Astrocyte of the cerebellum (primary cell): ENCODE measurements at regions not wholly inside any gene's neighbourhood (a gene's known extent, or its start where the extent isn't known, plus 50 kb on each side); places are given as distances from the start of the nearest gene placed in this dataset.

Experiments used
- DNase-seq: peaks from one replicate; pipeline ENCODE4 v3.0.0-alpha.2; 2011; ENCODE audit warnings: low read depth
- H3K4me3 ChIP-seq: 2 replicates; pipeline ENCODE4 v1.5.1; 2011; ENCODE audit warnings: mild to moderate bottlenecking, low read depth, low read length, moderate library complexity
- CTCF ChIP-seq: IDR thresholded peaks from 2 replicates; pipeline ENCODE4 v1.5.1; 2012; ENCODE audit warnings: low read length, low read depth, moderate library complexity, mild to moderate bottlenecking; ENCODE audit errors: missing control alignments
- in situ Hi-C: cut with HindIII; loops from 2 replicates; pipeline ENCODE4 v1.10.0; 2017; ENCODE audit warnings: low sequenced_read_pairs

DNA sequence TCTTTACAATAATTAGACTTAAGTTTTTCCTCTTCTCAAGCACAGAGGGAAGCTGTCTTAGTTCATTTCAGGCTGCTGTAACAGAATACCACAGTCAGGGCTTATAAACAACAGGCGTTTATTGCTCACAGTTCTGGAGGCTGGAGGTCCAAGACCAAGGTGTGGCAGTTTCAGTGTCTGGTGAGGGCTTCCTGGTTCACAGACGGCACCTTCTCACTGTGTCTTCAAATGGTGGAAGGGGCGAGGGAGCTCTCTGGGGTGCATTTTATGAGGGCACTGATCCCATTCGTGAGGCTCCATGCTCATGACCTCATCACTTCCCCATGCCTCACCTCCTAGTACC is 115.7 kb upstream of the MXRA5 start:
- TF ChIP-seq CTCF, result no peak
- H3K4me3 ChIP-seq, result no peak overlapping the region
- in situ Hi-C loops, result no loop called here
- no peak for DNase-seq

DNA sequence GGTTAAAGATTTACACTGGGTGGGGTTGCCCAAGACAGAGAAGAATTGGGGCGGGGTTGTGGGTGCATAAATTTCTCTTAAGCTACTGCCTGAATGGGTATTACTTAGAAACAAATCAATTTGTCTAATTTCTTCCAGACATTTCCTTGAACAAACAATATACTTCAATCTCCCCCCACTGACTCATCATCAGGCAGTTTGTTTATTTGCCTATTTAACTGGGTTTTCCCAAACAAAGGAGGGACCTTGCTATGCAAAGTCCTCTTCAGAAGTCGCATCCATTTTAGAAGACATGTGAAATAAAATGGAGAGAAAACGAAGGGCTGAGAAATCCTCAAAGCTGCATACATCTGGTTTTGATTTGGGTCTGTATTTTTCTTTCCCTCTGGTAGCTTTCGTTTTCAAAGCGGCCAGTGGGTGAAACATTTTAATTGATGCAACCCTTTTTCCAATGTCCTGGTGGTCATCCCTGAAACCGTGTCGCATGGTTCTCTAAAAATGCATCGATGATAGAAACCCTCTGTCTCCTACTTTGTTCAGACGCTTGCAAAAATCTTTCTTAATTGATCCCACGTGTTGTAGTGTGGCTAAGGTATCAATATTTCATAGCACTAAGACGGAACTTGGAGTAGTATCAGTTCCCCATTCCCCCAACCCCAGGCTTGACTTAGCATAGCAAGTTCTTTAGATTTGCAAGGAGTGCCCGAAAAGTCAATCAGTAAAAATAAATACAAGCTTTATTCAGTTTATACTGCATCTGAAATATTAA is 115.1 kb upstream of the MXRA5 start:
- no peak for TF ChIP-seq CTCF
- H3K4me3 ChIP-seq, result no peak overlapping the region
- in situ Hi-C loops, result no loop called here
- no peak for DNase-seq

- in situ Hi-C loops, result no loop called here
- no peak for TF ChIP-seq CTCF
- H3K4me3 ChIP-seq, result no peak overlapping the region
- no peak for DNase-seq
These were observed 109.3 kb upstream of the MXRA5 start for GRCh38 chrX:3455796-3456195.

GRCh38 chrX:3451571-3451970 is 105.1 kb upstream of the MXRA5 start:
- no peak for TF ChIP-seq CTCF
- no peak overlapping the region for H3K4me3 ChIP-seq
- in situ Hi-C loops, result no loop called here
- DNase-seq, result no peak

DNA sequence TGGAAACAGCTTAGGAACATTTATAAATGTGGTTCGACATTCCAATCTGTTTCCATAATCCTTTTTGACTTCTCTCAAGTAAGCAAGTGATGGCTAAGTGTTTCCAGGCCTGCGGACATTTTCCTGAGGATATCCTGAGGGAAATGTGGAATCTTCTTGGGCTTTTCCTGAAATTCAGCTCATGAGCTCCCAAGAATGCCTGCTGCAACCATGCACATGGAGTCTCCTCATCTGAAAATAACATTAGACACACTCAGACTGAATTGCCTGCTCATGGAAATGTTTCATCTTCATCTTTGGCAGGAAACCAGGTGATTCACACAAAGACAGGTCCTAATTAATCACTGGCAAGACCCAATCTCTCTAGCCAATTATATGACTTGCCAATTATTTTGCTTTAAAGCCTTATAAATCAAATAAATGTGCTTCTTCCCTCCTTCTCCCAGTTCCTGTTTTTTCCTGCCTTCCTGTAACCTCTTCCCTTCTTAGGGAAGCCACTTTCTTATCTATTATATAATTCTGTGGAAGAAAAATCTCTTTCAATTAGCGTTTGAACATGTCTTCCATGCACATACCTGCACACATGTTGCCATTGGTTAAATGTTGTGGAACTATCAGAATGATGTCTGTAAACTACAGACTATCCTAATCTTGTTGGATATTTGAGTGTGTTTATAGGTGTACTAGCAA is 104.6 kb upstream of the MXRA5 start:
- in situ Hi-C loops, result no loop called here
- no peak for DNase-seq
- H3K4me3 ChIP-seq, result no peak overlapping the region
- no peak for TF ChIP-seq CTCF

DNA sequence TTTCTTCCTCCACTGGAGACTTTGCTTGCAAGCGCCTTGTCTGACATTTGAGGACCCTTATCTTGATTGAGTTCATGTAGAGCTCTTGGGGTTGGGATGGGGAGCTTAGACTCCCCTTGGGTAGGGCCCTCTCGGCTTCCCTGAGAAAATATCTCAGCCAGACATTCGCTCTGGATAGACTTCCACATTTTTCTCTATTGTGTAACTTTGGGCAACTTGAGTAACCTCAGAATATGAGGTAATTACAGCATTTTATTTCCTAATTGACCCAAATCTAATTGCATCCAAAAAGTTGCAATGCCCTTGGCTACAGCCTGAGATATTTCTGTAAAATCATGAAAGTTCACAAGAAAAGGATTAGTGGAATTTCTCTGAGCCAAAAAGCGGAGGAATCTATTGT is 102.8 kb upstream of the MXRA5 start:
- DNase-seq, result no peak
- H3K4me3 ChIP-seq, result no peak overlapping the region
- TF ChIP-seq CTCF, result no peak
- in situ Hi-C loops, result no loop called here
